HCT116 (cell line): ENCODE measurements at regions not wholly inside any gene's neighbourhood (a gene's known extent, or its start where the extent isn't known, plus 50 kb on each side); places are given as distances from the start of the nearest gene placed in this dataset.

Experiments
- ATAC-seq: fragments of 200-7000 bp; cut with Tn5 transposase; 2 replicates; pipeline ENCODE4 v1.9.1; 2020; ENCODE audit warnings: mild to moderate bottlenecking, moderate library complexity
- BruUV-seq: library from RNA; stranded (reverse); fragments of 400-500 nt; replicated peaks from 2 replicates; lab custom pipeline; 2021; lab: Mats Ljungman, UMichigan
- CTCF ChIA-PET: fragments of 300-600 bp; sonication (Branson Sonifier 250); formaldehyde crosslinking; loops from one replicate; lab custom pipeline; 2021; ENCODE audit warnings: antibody characterized with exemption; lab: Charles Lee
- POLR2A ChIA-PET: fragments of 300-600, 350-600 bp; sonication (Branson Sonifier 250); formaldehyde crosslinking; loops from one replicate; lab custom pipeline; 2021; ENCODE audit warnings: antibody characterized with exemption; lab: Charles Lee
- RAD21 ChIA-PET, 2 experiments: fragments of 300-600 bp; sonication (Branson Sonifier 250); formaldehyde crosslinking; loops; one replicate each; lab custom pipeline; 2023; ENCODE audit warnings: low total read pairs in 2 of 2; ENCODE audit not compliant: uncharacterized antibody in 2 of 2, unreplicated experiment in 2 of 2, low non-redundant PET in 1 of 2; lab: Charles Lee
- DNase-seq: peaks from one replicate; pipeline ENCODE4 v3.0.0-alpha.2; 2010; ENCODE audit warnings: low read depth, low spot score
- H2AFZ ChIP-seq: fragments of 200-600 bp; shearing (Covaris generic), sonication (generic); 2 replicates; pipeline ENCODE4 v1.6.1; 2017; ENCODE audit warnings: low read depth, mixed run types, mixed read lengths, antibody characterized with exemption, low read length; ENCODE audit not compliant: poor library complexity, severe bottlenecking
- H3K27ac ChIP-seq: 2 replicates; pipeline ENCODE4 v1.5.1; 2012; ENCODE audit warnings: low read depth, low read length
- H3K27me3 ChIP-seq: fragments of 200-600 bp; sonication (generic); 2 replicates; pipeline ENCODE4 v1.6.1; 2016; ENCODE audit warnings: mixed run types, low read length, mixed read lengths; ENCODE audit not compliant: insufficient read depth
- H3K36me3 ChIP-seq, 2 experiments: fragments of 200-500 bp in 1 of 2; fragments of 200-600 bp in 1 of 2; sonication (Bioruptor generic) in 1 of 2; sonication (generic) in 1 of 2; 2 replicates each; pipeline versions ENCODE4 v1.5.1 to v1.6.1; 2014 to 2016; ENCODE audit warnings: low read length in 2 of 2, inconsistent platforms in 1 of 2, mixed read lengths in 1 of 2, mixed run types in 1 of 2; ENCODE audit not compliant: insufficient read depth in 2 of 2, control insufficient read depth in 1 of 2
- H3K4me1 ChIP-seq, 2 experiments: fragments of 200-600 bp in 1 of 2; sonication (generic) in 1 of 2; 2 replicates each; pipeline versions ENCODE4 v1.5.1 to v1.6.1; 2012 to 2017; ENCODE audit warnings: low read length in 2 of 2, inconsistent platforms in 1 of 2, mild to moderate bottlenecking in 1 of 2, mixed read lengths in 1 of 2, mixed run types in 1 of 2, moderate library complexity in 1 of 2; ENCODE audit not compliant: insufficient read depth in 2 of 2, control insufficient read depth in 1 of 2
- H3K4me2 ChIP-seq: fragments of 200-600 bp; sonication (generic); 2 replicates; pipeline ENCODE4 v1.6.1; 2017; ENCODE audit warnings: mixed run types, low read length, mixed read lengths
- H3K4me3 ChIP-seq, 2 experiments: fragments of 200-600 bp in 1 of 2; sonication (generic) in 1 of 2; replicated peaks in 1 of 2; 2 replicates each; pipeline ENCODE4 v1.5.1; 2011 to 2016; ENCODE audit warnings: low read length in 2 of 2, control low read depth in 1 of 2, low read depth in 1 of 2, mild to moderate bottlenecking in 1 of 2, mixed read lengths in 1 of 2, mixed run types in 1 of 2
- H3K79me2 ChIP-seq: fragments of 200-600 bp; sonication (generic); 2 replicates; pipeline ENCODE4 v1.6.1; 2017; ENCODE audit warnings: mild to moderate bottlenecking, mixed run types, low read length, moderate library complexity, mixed read lengths; ENCODE audit not compliant: insufficient read depth
- H3K9ac ChIP-seq: fragments of 200-600 bp; sonication (generic); 2 replicates; pipeline ENCODE4 v1.6.1; 2016; ENCODE audit warnings: low read length, mixed read lengths
- H3K9me2 ChIP-seq: fragments of 200-600 bp; sonication (generic), shearing (Covaris generic); 2 replicates; pipeline ENCODE4 v1.6.1; 2017; ENCODE audit warnings: mixed run types, mild to moderate bottlenecking, moderate library complexity; ENCODE audit not compliant: insufficient read depth
- H3K9me3 ChIP-seq, 2 experiments: fragments of 200-500 bp in 1 of 2; fragments of 200-600 bp in 1 of 2; sonication (Bioruptor generic) in 1 of 2; sonication (generic) in 1 of 2; 2 replicates each; pipeline ENCODE4 v1.6.1; 2014 to 2017; ENCODE audit warnings: low read length in 2 of 2, mixed read lengths in 2 of 2, inconsistent platforms in 1 of 2, low read depth in 1 of 2, mild to moderate bottlenecking in 1 of 2, mixed run types in 1 of 2, moderate library complexity in 1 of 2; ENCODE audit not compliant: control insufficient read depth in 1 of 2, insufficient read depth in 1 of 2
- H4K20me1 ChIP-seq: fragments of 200-600 bp; sonication (generic), shearing (Covaris generic); 2 replicates; pipeline ENCODE4 v1.6.1; 2017; ENCODE audit warnings: mixed run types, mild to moderate bottlenecking, moderate library complexity; ENCODE audit not compliant: insufficient read depth
- CBX3 ChIP-seq: IDR thresholded peaks from 2 replicates; pipeline ENCODE4 v1.6.1; 2012; ENCODE audit warnings: low read depth
- CEBPB ChIP-seq: IDR thresholded peaks from 2 replicates; pipeline ENCODE4 v1.6.1; 2012; ENCODE audit warnings: low read depth
- CTCF ChIP-seq, 3 experiments: fragments of 200-600 bp in 1 of 3; sonication (generic) in 1 of 3; IDR thresholded peaks in 2 of 3; conservative IDR thresholded peaks in 1 of 3; 2 replicates each; pipeline ENCODE4 v1.5.1; 2012 to 2017; ENCODE audit warnings: low read depth in 2 of 3, low read length in 2 of 3, antibody characterized with exemption in 1 of 3, borderline replicate concordance in 1 of 3, control low read depth in 1 of 3, mild to moderate bottlenecking in 1 of 3, mixed read lengths in 1 of 3, mixed run types in 1 of 3, moderate library complexity in 1 of 3; ENCODE audit not compliant: insufficient read depth in 1 of 3
- EZH2phosphoT487 ChIP-seq: fragments of 200-600 bp; IDR thresholded peaks from 2 replicates; pipeline ENCODE4 v1.6.1; 2018; ENCODE audit warnings: antibody characterized with exemption, borderline replicate concordance
- JUND ChIP-seq: IDR thresholded peaks from 2 replicates; pipeline ENCODE4 v1.6.1; 2012
- POLR2AphosphoS5 ChIP-seq: IDR thresholded peaks from 2 replicates; pipeline ENCODE4 v1.6.1; 2011; ENCODE audit warnings: mild to moderate bottlenecking, low read depth, low read length, moderate library complexity
- REST ChIP-seq: IDR thresholded peaks from 2 replicates; pipeline ENCODE4 v1.6.1; 2012; ENCODE audit warnings: low read depth
- SIN3A ChIP-seq: IDR thresholded peaks from 2 replicates; pipeline ENCODE4 v1.6.1; 2012; ENCODE audit warnings: low read depth
- SP1 ChIP-seq: IDR thresholded peaks from 2 replicates; pipeline ENCODE4 v1.6.1; 2012; ENCODE audit warnings: low read depth
- SRF ChIP-seq: IDR thresholded peaks from 2 replicates; pipeline ENCODE4 v1.6.1; 2012; ENCODE audit warnings: low read depth
- ZNF274 ChIP-seq: fragments of 200-500 bp; sonication (Bioruptor generic); IDR thresholded peaks from 2 replicates; pipeline ENCODE4 v1.6.1; 2014; ENCODE audit warnings: mild to moderate bottlenecking, low read depth, low read length, inconsistent platforms
- intact Hi-C: fragments of 100-400 bp; cut with micrococcal nuclease; formaldehyde crosslinking; loops from 2 replicates; pipeline ENCODE4 v1.10.0; 2022

GRCh38 chr13:59016250-59016649 is 1147.5 kb downstream of the DIAPH3 start:
- Histone ChIP-seq H3K9ac (no peak overlapping the region), H3K27ac (no peak overlapping the region), H3K27me3 (no peaks in the 10 kb centered on the region), H3K36me3 (no peaks in the 10 kb centered on the region), H3K9me2 (no peaks in the 10 kb centered on the region), H3K9me3 (peaks cover 11 to 37% of the 10 kb centered on the region in 2 experiments; a peak in 2 of 4 replicates), H2AFZ (no peak overlapping the region), H3K4me3 (no peak overlapping the region), H3K4me1 (no peaks in the 10 kb centered on the region), H4K20me1 (no peaks in the 10 kb centered on the region), H3K4me2 (no peak overlapping the region), H3K79me2 (no peaks in the 10 kb centered on the region)
- intact Hi-C loops = no loop called here
- CTCF ChIA-PET = no interaction called here
- no TSS peak for BruUV-seq
- DNase-seq = no peak
- POLR2A ChIA-PET = no interaction called here
- RAD21 ChIA-PET = no interaction called here
- TF ChIP-seq SRF = no peak
- TF ChIP-seq SIN3A = no peak
- TF ChIP-seq CTCF (IDR thresholded peaks at IDR 0.05 in 2 of 3, conservative IDR thresholded peaks at IDR 0.05 in 1 of 3; ENCODE audit: borderline replicate concordance in 1 of 3, insufficient read depth in 1 of 3, low read depth in 2 of 3, low read length in 2 of 3) = no peak
- no peak for TF ChIP-seq SP1
- TF ChIP-seq EZH2phosphoT487 = no peak
- TF ChIP-seq CEBPB = no peak
- no peak for ATAC-seq

- no peak for ATAC-seq
- TF ChIP-seq EZH2phosphoT487 (no peak), CBX3 (no peak), ZNF274 (no peak), POLR2AphosphoS5 (no peak), CEBPB (no peak), REST (no peak), JUND (no peak), SRF (no peak), SIN3A (no peak), CTCF (IDR thresholded peaks at IDR 0.05 in 2 of 3, conservative IDR thresholded peaks at IDR 0.05 in 1 of 3; ENCODE audit: borderline replicate concordance in 1 of 3, insufficient read depth in 1 of 3, low read depth in 2 of 3, low read length in 2 of 3) (no peak)
Observed at GRCh38 chr13:59024434-59024833, 1139.3 kb downstream of the DIAPH3 start.

More at GRCh38 chr13:59024434-59024833, 1139.3 kb downstream of the DIAPH3 start:
- Histone ChIP-seq H3K4me2 (no peak overlapping the region), H3K36me3 (no peaks in the 10 kb centered on the region), H3K27me3 (no peaks in the 10 kb centered on the region), H4K20me1 (no peaks in the 10 kb centered on the region), H3K9me2 (no peaks in the 10 kb centered on the region), H3K79me2 (no peaks in the 10 kb centered on the region), H3K9ac (no peak overlapping the region), H2AFZ (no peak overlapping the region), H3K27ac (no peak overlapping the region), H3K9me3 (peaks cover 4 to 8% of the 10 kb centered on the region in 2 experiments; a peak in 2 of 4 replicates), H3K4me1 (no peaks in the 10 kb centered on the region), H3K4me3 (no peak overlapping the region)
- ChIA-PET POLR2A (no interaction called here), RAD21 (no interaction called here), CTCF (no interaction called here)
- intact Hi-C loops = no loop called here
- BruUV-seq = no TSS peak
- no peak for DNase-seq
